ENCODE measurements at regions not wholly inside any gene's neighbourhood (a gene's known extent, or its start where the extent isn't known, plus 50 kb on each side); places are given as distances from the start of the nearest gene placed in this dataset.

- TF ChIP-seq, protein P1, sequence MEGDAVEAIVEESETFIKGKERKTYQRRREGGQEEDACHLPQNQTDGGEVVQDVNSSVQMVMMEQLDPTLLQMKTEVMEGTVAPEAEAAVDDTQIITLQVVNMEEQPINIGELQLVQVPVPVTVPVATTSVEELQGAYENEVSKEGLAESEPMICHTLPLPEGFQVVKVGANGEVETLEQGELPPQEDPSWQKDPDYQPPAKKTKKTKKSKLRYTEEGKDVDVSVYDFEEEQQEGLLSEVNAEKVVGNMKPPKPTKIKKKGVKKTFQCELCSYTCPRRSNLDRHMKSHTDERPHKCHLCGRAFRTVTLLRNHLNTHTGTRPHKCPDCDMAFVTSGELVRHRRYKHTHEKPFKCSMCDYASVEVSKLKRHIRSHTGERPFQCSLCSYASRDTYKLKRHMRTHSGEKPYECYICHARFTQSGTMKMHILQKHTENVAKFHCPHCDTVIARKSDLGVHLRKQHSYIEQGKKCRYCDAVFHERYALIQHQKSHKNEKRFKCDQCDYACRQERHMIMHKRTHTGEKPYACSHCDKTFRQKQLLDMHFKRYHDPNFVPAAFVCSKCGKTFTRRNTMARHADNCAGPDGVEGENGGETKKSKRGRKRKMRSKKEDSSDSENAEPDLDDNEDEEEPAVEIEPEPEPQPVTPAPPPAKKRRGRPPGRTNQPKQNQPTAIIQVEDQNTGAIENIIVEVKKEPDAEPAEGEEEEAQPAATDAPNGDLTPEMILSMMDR (IDR thresholded peaks at IDR 0.05), result no peak
- Histone ChIP-seq H3K27ac (no peak overlapping the region), H3K4me1 (no peaks in the 10 kb centered on the region), H3K9me3 (no peaks in the 10 kb centered on the region), H3K27me3 (no peaks in the 10 kb centered on the region), H3K4me3 (no peak overlapping the region), H3K36me3 (no peaks in the 10 kb centered on the region)
- DNase-seq (ENCODE audit: low spot score), result no peak
Observed at GRCh38 chr15:57897870-57898269, 167.6 kb downstream of the ALDH1A2 start.

DNA sequence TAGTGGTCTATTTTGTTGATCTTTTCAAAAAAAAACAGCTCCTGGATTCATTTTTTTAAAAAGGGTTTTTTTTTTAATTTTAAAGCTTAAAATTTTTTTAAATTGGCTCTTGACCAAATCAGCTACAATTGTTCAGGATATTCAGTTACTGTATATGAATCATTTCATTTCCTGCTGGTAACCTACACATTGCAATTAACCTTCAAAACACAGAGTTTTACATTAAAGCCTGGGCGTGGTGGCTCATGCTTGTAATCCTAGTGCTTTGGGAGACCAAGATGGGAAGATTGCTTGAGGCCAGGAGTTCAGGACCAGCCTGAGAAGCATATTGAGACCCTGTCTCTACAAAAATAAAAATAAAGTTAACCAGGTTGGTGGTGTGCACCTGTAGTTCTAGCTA, 163.4 kb downstream of the ALDH1A2 start:
- no peaks in the 10 kb centered on the region for H3K27me3 ChIP-seq
- TF ChIP-seq, protein P1 (IDR thresholded peaks at IDR 0.05), result no peak
- no peaks in the 10 kb centered on the region for H3K9me3 ChIP-seq
- no peaks in the 10 kb centered on the region for H3K4me1 ChIP-seq
- H3K27ac ChIP-seq, result no peak overlapping the region
- no peak overlapping the region for H3K4me3 ChIP-seq
- no peaks in the 10 kb centered on the region for H3K36me3 ChIP-seq
- no peak for DNase-seq (ENCODE audit: low spot score)
